ENCODE measurements at regions not wholly inside any gene's neighbourhood (a gene's known extent, or its start where the extent isn't known, plus 50 kb on each side); places are given as distances from the start of the nearest gene placed in this dataset.

DNA sequence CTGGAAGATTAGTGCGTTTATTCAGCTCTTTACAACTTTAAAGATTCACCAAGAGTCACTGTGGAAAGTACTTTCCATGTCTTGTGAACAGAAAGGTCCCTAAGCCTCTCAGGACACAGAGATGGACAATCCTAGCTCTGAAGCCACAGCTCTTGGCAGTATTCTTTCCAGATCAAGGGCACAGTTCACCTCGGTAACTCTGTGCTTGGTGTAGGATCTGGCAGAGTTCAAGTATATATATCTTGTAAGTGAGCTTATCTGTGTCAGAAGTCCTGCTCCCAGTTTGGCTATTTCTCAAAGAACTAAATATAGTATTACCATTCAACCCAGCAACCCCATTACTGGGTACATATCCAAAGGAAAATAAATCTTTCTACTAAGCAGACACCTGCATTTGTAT is 183.7 kb downstream of the CBLN1 start:
- H3K4me3 ChIP-seq (ENCODE audit: control extremely low read depth in 1 of 5, extremely low read depth in 1 of 5, insufficient read depth in 1 of 5, low read depth in 2 of 5, low read length in 4 of 5) = no peak overlapping the region
- ATAC-seq (ENCODE audit: low read depth) = no peak
- DNase-seq = no peak
- H3K79me2 ChIP-seq (ENCODE audit: control insufficient read depth, insufficient read depth, low read length) = no peaks in the 10 kb centered on the region
- H4K20me1 ChIP-seq (ENCODE audit: control insufficient read depth, insufficient read depth, low read length, poor library complexity, severe bottlenecking) = no peaks in the 10 kb centered on the region
- H2AFZ ChIP-seq (ENCODE audit: insufficient read depth, low read depth, low read length, poor library complexity, severe bottlenecking) = no peak overlapping the region
- H3K4me1 ChIP-seq (ENCODE audit: control insufficient read depth in 2 of 2, insufficient read depth in 2 of 2, low read length in 2 of 2) = no peaks in the 10 kb centered on the region
- ChIA-PET CTCF (no interaction called here), POLR2A (no interaction called here)
- Mint-ChIP-seq H3K27me3 (no peaks in the 10 kb centered on the region), H3K4me3 (no peak overlapping the region), H3K4me1 (no peaks in the 10 kb centered on the region), H3K9me3 (ENCODE audit: insufficient read depth) (no peaks in the 10 kb centered on the region), H3K27ac (no peak overlapping the region)
- no peak overlapping the region for H3K4me2 ChIP-seq (replicated peaks; ENCODE audit: low read depth, low read length, poor library complexity, severe bottlenecking)
- no peak overlapping the region for H3K9ac ChIP-seq (ENCODE audit: low read length)
- peaks cover 0 to 2% (median 0%) of the 10 kb centered on the region in 3 donors for H3K9me3 ChIP-seq (ENCODE audit: control extremely low read depth in 1 of 3, control insufficient read depth in 2 of 3, insufficient read depth in 1 of 3, low read length in 2 of 3)
- no peak overlapping the region for H3K27ac ChIP-seq (ENCODE audit: low read length in 2 of 2)
- H3K27me3 ChIP-seq (replicated peaks in 1 of 4; ENCODE audit: control extremely low read depth in 1 of 4, control insufficient read depth in 3 of 4, insufficient read depth in 4 of 4, low read length in 3 of 4) = no peaks in the 10 kb centered on the region
- intact Hi-C loops (cut with micrococcal nuclease) = no loop called here
- TF ChIP-seq, protein P1, sequence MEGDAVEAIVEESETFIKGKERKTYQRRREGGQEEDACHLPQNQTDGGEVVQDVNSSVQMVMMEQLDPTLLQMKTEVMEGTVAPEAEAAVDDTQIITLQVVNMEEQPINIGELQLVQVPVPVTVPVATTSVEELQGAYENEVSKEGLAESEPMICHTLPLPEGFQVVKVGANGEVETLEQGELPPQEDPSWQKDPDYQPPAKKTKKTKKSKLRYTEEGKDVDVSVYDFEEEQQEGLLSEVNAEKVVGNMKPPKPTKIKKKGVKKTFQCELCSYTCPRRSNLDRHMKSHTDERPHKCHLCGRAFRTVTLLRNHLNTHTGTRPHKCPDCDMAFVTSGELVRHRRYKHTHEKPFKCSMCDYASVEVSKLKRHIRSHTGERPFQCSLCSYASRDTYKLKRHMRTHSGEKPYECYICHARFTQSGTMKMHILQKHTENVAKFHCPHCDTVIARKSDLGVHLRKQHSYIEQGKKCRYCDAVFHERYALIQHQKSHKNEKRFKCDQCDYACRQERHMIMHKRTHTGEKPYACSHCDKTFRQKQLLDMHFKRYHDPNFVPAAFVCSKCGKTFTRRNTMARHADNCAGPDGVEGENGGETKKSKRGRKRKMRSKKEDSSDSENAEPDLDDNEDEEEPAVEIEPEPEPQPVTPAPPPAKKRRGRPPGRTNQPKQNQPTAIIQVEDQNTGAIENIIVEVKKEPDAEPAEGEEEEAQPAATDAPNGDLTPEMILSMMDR (IDR thresholded peaks at IDR 0.05) = no peak
- no peak for TF ChIP-seq EZH2 (IDR thresholded peaks at IDR 0.05; ENCODE audit: borderline replicate concordance, insufficient read depth, low read depth, low read length, poor library complexity, severe bottlenecking)
- WGBS (ENCODE audit: insufficient coverage) = no CpG with 5 or more reads among the region's 2 CpGs
- H3K36me3 ChIP-seq (replicated peaks in 1 of 2; ENCODE audit: control extremely low read depth in 1 of 2, control insufficient read depth in 1 of 2, extremely low read depth in 1 of 2, insufficient read depth in 2 of 2, low read length in 1 of 2) = no peaks in the 10 kb centered on the region

DNA sequence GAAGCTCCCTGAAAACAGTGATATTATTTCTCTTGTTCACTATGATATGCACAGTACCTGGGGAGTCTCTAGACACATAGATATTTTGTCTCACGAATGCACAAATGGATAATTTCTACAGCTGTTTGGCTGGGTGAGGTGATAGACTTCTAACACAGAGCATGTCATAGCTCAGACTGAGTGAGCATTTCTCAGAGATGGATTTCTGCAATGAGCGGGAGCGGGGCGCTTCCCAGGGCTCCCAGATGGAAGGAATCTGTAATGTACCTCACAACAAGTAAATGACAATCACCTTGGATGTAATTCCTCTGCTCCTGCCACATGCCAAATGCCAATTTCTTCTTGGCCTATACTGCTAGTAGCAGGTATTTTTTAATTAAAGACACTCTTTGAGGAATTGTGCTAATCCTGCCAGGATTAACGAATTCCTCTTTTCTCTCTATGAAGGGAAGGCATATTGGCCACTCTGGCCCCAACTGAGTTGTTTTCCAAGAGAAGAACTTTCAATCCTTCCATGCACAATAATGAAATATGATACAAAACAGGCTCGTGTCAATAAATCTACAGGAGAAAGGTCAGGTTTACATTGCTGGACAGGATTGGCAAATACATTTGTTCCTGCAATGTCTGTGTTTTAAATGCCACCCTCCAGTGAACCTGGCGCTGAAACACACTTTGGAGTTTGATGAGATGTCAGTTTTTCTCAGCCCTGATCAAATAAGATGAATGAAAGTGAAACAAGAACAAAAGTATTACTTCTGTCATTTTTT is 185.3 kb downstream of the CBLN1 start:
- Histone ChIP-seq H3K4me1 (ENCODE audit: control insufficient read depth in 2 of 2, insufficient read depth in 2 of 2, low read length in 2 of 2) (no peaks in the 10 kb centered on the region), H3K9me3 (ENCODE audit: control extremely low read depth in 1 of 3, control insufficient read depth in 2 of 3, insufficient read depth in 1 of 3, low read length in 2 of 3) (no peaks in the 10 kb centered on the region), H3K4me2 (replicated peaks; ENCODE audit: low read depth, low read length, poor library complexity, severe bottlenecking) (no peak overlapping the region), H4K20me1 (ENCODE audit: control insufficient read depth, insufficient read depth, low read length, poor library complexity, severe bottlenecking) (no peaks in the 10 kb centered on the region), H2AFZ (ENCODE audit: insufficient read depth, low read depth, low read length, poor library complexity, severe bottlenecking) (no peak overlapping the region), H3K4me3 (ENCODE audit: control extremely low read depth in 1 of 5, extremely low read depth in 1 of 5, insufficient read depth in 1 of 5, low read depth in 2 of 5, low read length in 4 of 5) (no peak overlapping the region), H3K36me3 (replicated peaks in 1 of 2; ENCODE audit: control extremely low read depth in 1 of 2, control insufficient read depth in 1 of 2, extremely low read depth in 1 of 2, insufficient read depth in 2 of 2, low read length in 1 of 2) (no peaks in the 10 kb centered on the region), H3K79me2 (ENCODE audit: control insufficient read depth, insufficient read depth, low read length) (no peaks in the 10 kb centered on the region), H3K27me3 (replicated peaks in 1 of 4; ENCODE audit: control extremely low read depth in 1 of 4, control insufficient read depth in 3 of 4, insufficient read depth in 4 of 4, low read length in 3 of 4) (no peaks in the 10 kb centered on the region), H3K9ac (ENCODE audit: low read length) (no peak overlapping the region), H3K27ac (ENCODE audit: low read length in 2 of 2) (no peak overlapping the region)
- Mint-ChIP-seq H3K4me3 (no peak overlapping the region), H3K9me3 (ENCODE audit: insufficient read depth) (peaks cover 5% of the 10 kb centered on the region), H3K4me1 (no peaks in the 10 kb centered on the region), H3K27me3 (no peaks in the 10 kb centered on the region), H3K27ac (no peak overlapping the region)
- intact Hi-C loops (cut with micrococcal nuclease) = no loop called here
- no peak for TF ChIP-seq EZH2 (IDR thresholded peaks at IDR 0.05; ENCODE audit: borderline replicate concordance, insufficient read depth, low read depth, low read length, poor library complexity, severe bottlenecking)
- TF ChIP-seq, protein P1 (IDR thresholded peaks at IDR 0.05) = no peak
- ChIA-PET POLR2A (no interaction called here), CTCF (no interaction called here)
- 100% methylated on average over 1 of the region's 7 CpGs for WGBS (ENCODE audit: insufficient coverage)
- no peak for DNase-seq
- no peak for ATAC-seq (ENCODE audit: low read depth)

All from B cell (primary cell).